ENCODE measurements at regions not wholly inside any gene's neighbourhood (a gene's known extent, or its start where the extent isn't known, plus 50 kb on each side); places are given as distances from the start of the nearest gene placed in this dataset.

GRCh38 chr11:80625563-80625962, 1184.7 kb upstream of the TENM4 start (continued):
- TF ChIP-seq ZNF800 (CRISPR knock-in tag; IDR thresholded peaks at IDR 0.05): no peak
- no peak for TF ChIP-seq ZNF101 (CRISPR knock-in tag; IDR thresholded peaks at IDR 0.05; ENCODE audit: borderline replicate concordance, low read depth)
- no peak for TF ChIP-seq ETV6 (CRISPR knock-in tag; conservative IDR thresholded peaks at IDR 0.05)

DNA sequence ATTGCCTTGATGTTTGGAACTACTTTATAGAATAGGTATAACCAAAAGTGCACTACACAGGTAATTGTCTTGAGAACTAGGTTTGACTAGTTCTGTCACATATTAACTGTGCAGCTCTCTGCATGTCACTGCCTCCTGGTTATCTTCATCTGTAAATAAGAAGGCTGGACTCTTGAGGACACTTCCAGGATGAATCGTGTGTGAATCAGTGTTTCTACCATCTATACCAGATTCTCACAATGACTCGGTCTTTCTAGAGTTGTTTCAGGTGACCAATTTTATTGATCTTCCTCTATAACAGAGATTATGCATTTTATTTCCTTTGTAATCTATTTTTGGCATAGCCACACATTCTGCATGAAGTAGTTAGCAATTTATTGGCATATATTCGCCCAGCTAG, 1181.0 kb upstream of the TENM4 start:
- ATAC-seq: no peak
- no peak for DNase-seq (ENCODE audit: low spot score)
- Histone ChIP-seq H3K4me3 (replicated peaks in 1 of 3; ENCODE audit: insufficient read depth in 1 of 3, low read depth in 2 of 3, low read length in 3 of 3) (no peak overlapping the region), H3K79me2 (ENCODE audit: insufficient read depth, low read length) (no peaks in the 10 kb centered on the region), H3K27ac (ENCODE audit: extremely low read length, insufficient read depth, low read length) (no peak overlapping the region), H3K4me2 (ENCODE audit: low read depth, low read length) (no peak overlapping the region), H4K20me1 (ENCODE audit: insufficient read depth, low read length) (no peaks in the 10 kb centered on the region), H3K9me3 (ENCODE audit: low read length) (no peaks in the 10 kb centered on the region), H3K4me1 (ENCODE audit: insufficient read depth, low read length) (no peaks in the 10 kb centered on the region), H3K9ac (ENCODE audit: insufficient read depth, low read depth, low read length) (no peak overlapping the region), H3K36me3 (replicated peaks in 1 of 2; ENCODE audit: control insufficient read depth in 1 of 2, insufficient read depth in 2 of 2, low read length in 2 of 2) (no peaks in the 10 kb centered on the region), H2AFZ (ENCODE audit: low read length) (no peak overlapping the region), H3K27me3 (ENCODE audit: control insufficient read depth in 1 of 2, insufficient read depth in 2 of 2, low read length in 2 of 2) (no peaks in the 10 kb centered on the region)
- ChIA-PET POLR2A (no interaction called here), CTCF (ENCODE audit: low intra/inter-chr PET ratio, low total read pairs) (no interaction called here)
- in situ Hi-C loops (cut with HindIII; ENCODE audit: extremely low pct_ligation_motif_present, low pct_unique_long_range_greater_than_20kb) (no loop called here), intact Hi-C loops (cut with micrococcal nuclease; ENCODE audit: unreplicated experiment) (no loop called here)
- 2% methylated on average over 3 of the region's 3 CpGs for WGBS (ENCODE audit: low lambda C conversion rate)
- TF ChIP-seq HNRNPLL (IDR thresholded peaks at IDR 0.05; ENCODE audit: low read depth, low read length, poor library complexity, severe bottlenecking) (no peak), ZNF703 (CRISPR knock-in tag; IDR thresholded peaks at IDR 0.05; ENCODE audit: borderline replicate concordance) (no peak), NBN (conservative IDR thresholded peaks at IDR 0.05) (no peak)
- TF ChIP-seq, protein P1, sequence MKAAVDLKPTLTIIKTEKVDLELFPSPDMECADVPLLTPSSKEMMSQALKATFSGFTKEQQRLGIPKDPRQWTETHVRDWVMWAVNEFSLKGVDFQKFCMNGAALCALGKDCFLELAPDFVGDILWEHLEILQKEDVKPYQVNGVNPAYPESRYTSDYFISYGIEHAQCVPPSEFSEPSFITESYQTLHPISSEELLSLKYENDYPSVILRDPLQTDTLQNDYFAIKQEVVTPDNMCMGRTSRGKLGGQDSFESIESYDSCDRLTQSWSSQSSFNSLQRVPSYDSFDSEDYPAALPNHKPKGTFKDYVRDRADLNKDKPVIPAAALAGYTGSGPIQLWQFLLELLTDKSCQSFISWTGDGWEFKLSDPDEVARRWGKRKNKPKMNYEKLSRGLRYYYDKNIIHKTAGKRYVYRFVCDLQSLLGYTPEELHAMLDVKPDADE (CRISPR knock-in tag; IDR thresholded peaks at IDR 0.05): no peak
- no TSS peak for BruUV-seq (replicated peaks)
- FAIRE-seq: no peak
